GM23338 (cell line): ENCODE measurements at regions not wholly inside any gene's neighbourhood (a gene's known extent, or its start where the extent isn't known, plus 50 kb on each side); places are given as distances from the start of the nearest gene placed in this dataset.
A peak's percentile ranks its signal among the peaks of the same experiment; 100 is the strongest.

Source experiments
- ATAC-seq: fragments of 200-7000 bp; cut with Tn5 transposase; 3 replicates; pipeline ENCODE4 v1.9.1; 2020
- DNase-seq: peaks from one replicate; pipeline ENCODE4 v3.0.0-alpha.2; 2015; ENCODE audit warnings: low spot score
- H2AFZ ChIP-seq: fragments of 200-600 bp; sonication (generic); 2 replicates; pipeline ENCODE4 v1.8.0; 2016; ENCODE audit warnings: antibody characterized with exemption, mild to moderate bottlenecking, moderate library complexity
- H3F3A ChIP-seq: fragments of 200-600 bp; sonication (generic); replicated peaks from 2 replicates; pipeline ENCODE4 v1.8.0; 2017; ENCODE audit warnings: antibody characterized with exemption, mixed run types, low read depth
- H3K27ac ChIP-seq: fragments of 200-600 bp; sonication (generic); 2 replicates; pipeline ENCODE4 v1.6.1; 2016; ENCODE audit warnings: low read depth
- H3K27me3 ChIP-seq: fragments of 200-600 bp; sonication (generic); 2 replicates; pipeline ENCODE4 v1.8.0; 2016; ENCODE audit warnings: mild to moderate bottlenecking, mixed run types, moderate library complexity; ENCODE audit not compliant: insufficient read depth
- H3K36me3 ChIP-seq: fragments of 200-600 bp; sonication (generic); 2 replicates; pipeline ENCODE4 v1.8.0; 2016; ENCODE audit warnings: mild to moderate bottlenecking; ENCODE audit not compliant: insufficient read depth
- H3K4me1 ChIP-seq: fragments of 200-600 bp; sonication (generic); 2 replicates; pipeline ENCODE4 v1.8.0; 2016; ENCODE audit warnings: mild to moderate bottlenecking, moderate library complexity; ENCODE audit not compliant: insufficient read depth
- H3K4me2 ChIP-seq: fragments of 200-600 bp; sonication (generic); 2 replicates; pipeline ENCODE4 v1.7.1; 2017; ENCODE audit warnings: mixed run types
- H3K4me3 ChIP-seq: fragments of 200-600 bp; sonication (generic); 2 replicates; pipeline ENCODE4 v1.6.1; 2016; ENCODE audit warnings: mixed run types
- H3K79me2 ChIP-seq: fragments of 200-600 bp; sonication (generic); replicated peaks from 2 replicates; pipeline ENCODE4 v1.8.0; 2017; ENCODE audit warnings: mild to moderate bottlenecking; ENCODE audit not compliant: insufficient read depth
- H3K9me2 ChIP-seq: fragments of 200-600 bp; sonication (generic); 2 replicates; pipeline ENCODE4 v1.8.0; 2017; ENCODE audit not compliant: insufficient read depth
- H4K20me1 ChIP-seq: fragments of 200-600 bp; sonication (generic); replicated peaks from 2 replicates; pipeline ENCODE4 v1.8.0; 2017; ENCODE audit warnings: mild to moderate bottlenecking; ENCODE audit not compliant: insufficient read depth
- H3K27ac Mint-ChIP-seq: 2 replicates; pipeline ENCODE4 v1.8.0; 2020; ENCODE audit warnings: inconsistent platforms, mild to moderate bottlenecking, moderate library complexity, mixed read lengths
- H3K27me3 Mint-ChIP-seq: 3 replicates; pipeline ENCODE4 v1.8.0; 2022; ENCODE audit warnings: low read depth, mild to moderate bottlenecking, moderate library complexity, mixed read lengths, inconsistent platforms; ENCODE audit not compliant: insufficient read depth, poor library complexity
- H3K36me3 Mint-ChIP-seq: 3 replicates; pipeline ENCODE4 v1.8.0; 2021; ENCODE audit warnings: low read depth, mild to moderate bottlenecking, inconsistent platforms, moderate library complexity, mixed read lengths
- H3K4me1 Mint-ChIP-seq: 3 replicates; pipeline ENCODE4 v1.8.0; 2020; ENCODE audit warnings: mild to moderate bottlenecking, inconsistent platforms, mixed read lengths
- H3K4me3 Mint-ChIP-seq: 3 replicates; pipeline ENCODE4 v1.8.0; 2021; ENCODE audit warnings: moderate library complexity, mild to moderate bottlenecking, inconsistent platforms, mixed read lengths
- H3K9me3 Mint-ChIP-seq: 3 replicates; pipeline ENCODE4 v1.8.0; 2020; ENCODE audit warnings: moderate library complexity, mild to moderate bottlenecking, inconsistent platforms, mixed read lengths
- CREB1 ChIP-seq: fragments of 250-450 bp; sonication (Bioruptor Pico); IDR thresholded peaks from 2 replicates; pipeline ENCODE4 v1.5.0; 2020; ENCODE audit warnings: low read depth, mild to moderate bottlenecking, moderate library complexity
- CTCF ChIP-seq, 2 experiments: fragments of 200-600 bp in 1 of 2; sonication (generic) in 1 of 2; conservative IDR thresholded peaks; 2 replicates each; pipeline versions ENCODE4 v1.5.1 to v1.6.1; 2016 to 2017; ENCODE audit warnings: antibody characterized with exemption in 2 of 2, low read depth in 2 of 2, mild to moderate bottlenecking in 2 of 2, moderate library complexity in 1 of 2
- EZH2 ChIP-seq: fragments of 200-600 bp; sonication (generic); IDR thresholded peaks from one replicate; pipeline ENCODE4 v1.8.0; 2017; ENCODE audit warnings: antibody characterized with exemption, mild to moderate bottlenecking, low read depth; ENCODE audit not compliant: unreplicated experiment
- JUNB ChIP-seq: IDR thresholded peaks from one replicate; pipeline ENCODE4 v1.6.1; 2016; ENCODE audit warnings: antibody characterized with exemption; ENCODE audit not compliant: unreplicated experiment
- NANOG ChIP-seq: IDR thresholded peaks from 2 replicates; pipeline ENCODE4 v1.6.1; 2016; ENCODE audit warnings: antibody characterized with exemption, borderline replicate concordance
- POLR2AphosphoS5 ChIP-seq: IDR thresholded peaks from 2 replicates; pipeline ENCODE4 v1.6.1; 2016; ENCODE audit warnings: antibody characterized with exemption, low read depth
- REST ChIP-seq: IDR thresholded peaks from one replicate; pipeline ENCODE4 v1.6.1; 2018; ENCODE audit warnings: antibody characterized with exemption; ENCODE audit not compliant: unreplicated experiment
- STAT1 ChIP-seq: IDR thresholded peaks from one replicate; pipeline ENCODE4 v1.6.1; 2016; ENCODE audit warnings: antibody characterized with exemption; ENCODE audit not compliant: unreplicated experiment
- ZNF331 ChIP-seq: fragments of 250-450 bp; sonication (Bioruptor Pico); IDR thresholded peaks from 2 replicates; pipeline ENCODE4 v1.5.0; 2020; ENCODE audit warnings: low read depth, mild to moderate bottlenecking, moderate library complexity
- TF ChIP-seq, protein P1 (sequence below): fragments of 250-450 bp; sonication (Bioruptor Pico); IDR thresholded peaks from 2 replicates; pipeline ENCODE4 v1.5.0; 2020; ENCODE audit warnings: mild to moderate bottlenecking, moderate library complexity

GRCh38 chr2:236658974-236659757, 89.5 kb downstream of the ACKR3 start:
- Histone ChIP-seq H4K20me1 (no peaks in the 10 kb centered on the region), H3K4me3 (no peak overlapping the region), H3K4me1 (peaks cover 13% of the 10 kb centered on the region; the same call in 1 of the 2 replicates), H3K27ac (no peak overlapping the region), H3K79me2 (no peaks in the 10 kb centered on the region), H3K36me3 (no peaks in the 10 kb centered on the region), H3K4me2 (no peak overlapping the region), H3K27me3 (no peaks in the 10 kb centered on the region), H3F3A (no peaks in the 10 kb centered on the region), H2AFZ (peak overlapping the region; percentile 66), H3K9me2 (peaks cover 6% of the 10 kb centered on the region; the same call in 1 of the 2 replicates)
- no peak for TF ChIP-seq POLR2AphosphoS5
- no peak for TF ChIP-seq REST
- TF ChIP-seq CTCF (conservative IDR thresholded peaks at IDR 0.05; ENCODE audit: low read depth in 2 of 2): no peak
- Mint-ChIP-seq H3K9me3 (no peaks in the 10 kb centered on the region), H3K4me3 (no peak overlapping the region), H3K27ac (no peak overlapping the region), H3K36me3 (no peaks in the 10 kb centered on the region), H3K4me1 (peaks cover 38% of the 10 kb centered on the region), H3K27me3 (peaks cover 6% of the 10 kb centered on the region)
- DNase-seq: no peak
- ATAC-seq: no peak

- ATAC-seq: no peak
- TF ChIP-seq CREB1 (no peak), NANOG (no peak), JUNB (no peak), EZH2 (no peak), STAT1 (no peak), ZNF331 (CRISPR knock-in tag) (no peak), POLR2AphosphoS5 (no peak)
- TF ChIP-seq, protein P1, sequence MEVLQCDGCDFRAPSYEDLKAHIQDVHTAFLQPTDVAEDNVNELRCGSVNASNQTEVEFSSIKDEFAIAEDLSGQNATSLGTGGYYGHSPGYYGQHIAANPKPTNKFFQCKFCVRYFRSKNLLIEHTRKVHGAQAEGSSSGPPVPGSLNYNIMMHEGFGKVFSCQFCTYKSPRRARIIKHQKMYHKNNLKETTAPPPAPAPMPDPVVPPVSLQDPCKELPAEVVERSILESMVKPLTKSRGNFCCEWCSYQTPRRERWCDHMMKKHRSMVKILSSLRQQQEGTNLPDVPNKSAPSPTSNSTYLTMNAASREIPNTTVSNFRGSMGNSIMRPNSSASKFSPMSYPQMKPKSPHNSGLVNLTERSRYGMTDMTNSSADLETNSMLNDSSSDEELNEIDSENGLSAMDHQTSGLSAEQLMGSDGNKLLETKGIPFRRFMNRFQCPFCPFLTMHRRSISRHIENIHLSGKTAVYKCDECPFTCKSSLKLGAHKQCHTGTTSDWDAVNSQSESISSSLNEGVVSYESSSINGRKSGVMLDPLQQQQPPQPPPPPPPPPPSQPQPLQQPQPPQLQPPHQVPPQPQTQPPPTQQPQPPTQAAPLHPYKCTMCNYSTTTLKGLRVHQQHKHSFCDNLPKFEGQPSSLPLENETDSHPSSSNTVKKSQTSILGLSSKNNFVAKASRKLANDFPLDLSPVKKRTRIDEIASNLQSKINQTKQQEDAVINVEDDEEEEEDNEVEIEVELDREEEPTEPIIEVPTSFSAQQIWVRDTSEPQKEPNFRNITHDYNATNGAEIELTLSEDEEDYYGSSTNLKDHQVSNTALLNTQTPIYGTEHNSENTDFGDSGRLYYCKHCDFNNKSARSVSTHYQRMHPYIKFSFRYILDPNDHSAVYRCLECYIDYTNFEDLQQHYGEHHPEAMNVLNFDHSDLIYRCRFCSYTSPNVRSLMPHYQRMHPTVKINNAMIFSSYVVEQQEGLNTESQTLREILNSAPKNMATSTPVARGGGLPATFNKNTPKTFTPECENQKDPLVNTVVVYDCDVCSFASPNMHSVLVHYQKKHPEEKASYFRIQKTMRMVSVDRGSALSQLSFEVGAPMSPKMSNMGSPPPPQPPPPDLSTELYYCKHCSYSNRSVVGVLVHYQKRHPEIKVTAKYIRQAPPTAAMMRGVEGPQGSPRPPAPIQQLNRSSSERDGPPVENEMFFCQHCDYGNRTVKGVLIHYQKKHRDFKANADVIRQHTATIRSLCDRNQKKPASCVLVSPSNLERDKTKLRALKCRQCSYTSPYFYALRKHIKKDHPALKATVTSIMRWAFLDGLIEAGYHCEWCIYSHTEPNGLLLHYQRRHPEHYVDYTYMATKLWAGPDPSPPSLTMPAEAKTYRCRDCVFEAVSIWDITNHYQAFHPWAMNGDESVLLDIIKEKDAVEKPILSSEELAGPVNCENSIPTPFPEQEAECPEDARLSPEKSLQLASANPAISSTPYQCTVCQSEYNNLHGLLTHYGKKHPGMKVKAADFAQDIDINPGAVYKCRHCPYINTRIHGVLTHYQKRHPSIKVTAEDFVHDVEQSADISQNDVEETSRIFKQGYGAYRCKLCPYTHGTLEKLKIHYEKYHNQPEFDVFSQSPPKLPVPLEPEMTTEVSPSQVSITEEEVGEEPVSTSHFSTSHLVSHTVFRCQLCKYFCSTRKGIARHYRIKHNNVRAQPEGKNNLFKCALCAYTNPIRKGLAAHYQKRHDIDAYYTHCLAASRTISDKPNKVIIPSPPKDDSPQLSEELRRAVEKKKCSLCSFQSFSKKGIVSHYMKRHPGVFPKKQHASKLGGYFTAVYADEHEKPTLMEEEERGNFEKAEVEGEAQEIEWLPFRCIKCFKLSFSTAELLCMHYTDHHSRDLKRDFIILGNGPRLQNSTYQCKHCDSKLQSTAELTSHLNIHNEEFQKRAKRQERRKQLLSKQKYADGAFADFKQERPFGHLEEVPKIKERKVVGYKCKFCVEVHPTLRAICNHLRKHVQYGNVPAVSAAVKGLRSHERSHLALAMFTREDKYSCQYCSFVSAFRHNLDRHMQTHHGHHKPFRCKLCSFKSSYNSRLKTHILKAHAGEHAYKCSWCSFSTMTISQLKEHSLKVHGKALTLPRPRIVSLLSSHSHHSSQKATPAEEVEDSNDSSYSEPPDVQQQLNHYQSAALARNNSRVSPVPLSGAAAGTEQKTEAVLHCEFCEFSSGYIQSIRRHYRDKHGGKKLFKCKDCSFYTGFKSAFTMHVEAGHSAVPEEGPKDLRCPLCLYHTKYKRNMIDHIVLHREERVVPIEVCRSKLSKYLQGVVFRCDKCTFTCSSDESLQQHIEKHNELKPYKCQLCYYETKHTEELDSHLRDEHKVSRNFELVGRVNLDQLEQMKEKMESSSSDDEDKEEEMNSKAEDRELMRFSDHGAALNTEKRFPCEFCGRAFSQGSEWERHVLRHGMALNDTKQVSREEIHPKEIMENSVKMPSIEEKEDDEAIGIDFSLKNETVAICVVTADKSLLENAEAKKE (CRISPR knock-in tag): no peak
Measured at GRCh38 chr2:236659758-236660150, 90.1 kb downstream of the ACKR3 start.

More at GRCh38 chr2:236659758-236660150, 90.1 kb downstream of the ACKR3 start:
- H3K27ac ChIP-seq: no peak overlapping the region
- H3K27ac Mint-ChIP-seq: no peak overlapping the region
- no peaks in the 10 kb centered on the region for H3K36me3 Mint-ChIP-seq
- no peak for DNase-seq
- H3K4me3 ChIP-seq: no peak overlapping the region
- H4K20me1 ChIP-seq: no peaks in the 10 kb centered on the region
- H3K4me3 Mint-ChIP-seq: no peak overlapping the region
- H3K27me3 Mint-ChIP-seq: peaks cover 6% of the 10 kb centered on the region
- H3K4me1 ChIP-seq: peaks cover 13% of the 10 kb centered on the region; the same call in 1 of the 2 replicates
- H2AFZ ChIP-seq: peak overlapping the region; percentile 66; the same call in 1 of the 2 replicates
- H3F3A ChIP-seq: no peaks in the 10 kb centered on the region
- H3K9me3 Mint-ChIP-seq: no peaks in the 10 kb centered on the region
- H3K9me2 ChIP-seq: peaks cover 6% of the 10 kb centered on the region; the same call in 1 of the 2 replicates
- no peaks in the 10 kb centered on the region for H3K27me3 ChIP-seq
- H3K4me1 Mint-ChIP-seq: peaks cover 38% of the 10 kb centered on the region
- no peak overlapping the region for H3K4me2 ChIP-seq
- H3K36me3 ChIP-seq: no peaks in the 10 kb centered on the region
- H3K79me2 ChIP-seq: no peaks in the 10 kb centered on the region
